PC-3 (cell line): ENCODE measurements at regions not wholly inside any gene's neighbourhood (a gene's known extent, or its start where the extent isn't known, plus 50 kb on each side); places are given as distances from the start of the nearest gene placed in this dataset.

Experiments used
- EZH2phosphoT487 ChIP-seq: fragments of 300-600 bp; sonication (generic); IDR thresholded peaks from 2 replicates; pipeline ENCODE4 v1.6.1; 2018; ENCODE audit warnings: mild to moderate bottlenecking, antibody characterized with exemption, low read length, borderline replicate concordance
- TF ChIP-seq, protein P1 (sequence below): fragments of 300-600 bp; sonication (generic); conservative IDR thresholded peaks from 2 replicates; pipeline ENCODE4 v1.5.1; 2017; ENCODE audit warnings: antibody characterized with exemption, low read depth, mild to moderate bottlenecking, low read length

- TF ChIP-seq, protein P1, sequence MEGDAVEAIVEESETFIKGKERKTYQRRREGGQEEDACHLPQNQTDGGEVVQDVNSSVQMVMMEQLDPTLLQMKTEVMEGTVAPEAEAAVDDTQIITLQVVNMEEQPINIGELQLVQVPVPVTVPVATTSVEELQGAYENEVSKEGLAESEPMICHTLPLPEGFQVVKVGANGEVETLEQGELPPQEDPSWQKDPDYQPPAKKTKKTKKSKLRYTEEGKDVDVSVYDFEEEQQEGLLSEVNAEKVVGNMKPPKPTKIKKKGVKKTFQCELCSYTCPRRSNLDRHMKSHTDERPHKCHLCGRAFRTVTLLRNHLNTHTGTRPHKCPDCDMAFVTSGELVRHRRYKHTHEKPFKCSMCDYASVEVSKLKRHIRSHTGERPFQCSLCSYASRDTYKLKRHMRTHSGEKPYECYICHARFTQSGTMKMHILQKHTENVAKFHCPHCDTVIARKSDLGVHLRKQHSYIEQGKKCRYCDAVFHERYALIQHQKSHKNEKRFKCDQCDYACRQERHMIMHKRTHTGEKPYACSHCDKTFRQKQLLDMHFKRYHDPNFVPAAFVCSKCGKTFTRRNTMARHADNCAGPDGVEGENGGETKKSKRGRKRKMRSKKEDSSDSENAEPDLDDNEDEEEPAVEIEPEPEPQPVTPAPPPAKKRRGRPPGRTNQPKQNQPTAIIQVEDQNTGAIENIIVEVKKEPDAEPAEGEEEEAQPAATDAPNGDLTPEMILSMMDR, result no peak
- no peak for TF ChIP-seq EZH2phosphoT487
These were observed 358.7 kb downstream of the DSC3 start for GRCh38 chr18:30683836-30684235.
